ENCODE measurements at regions not wholly inside any gene's neighbourhood (a gene's known extent, or its start where the extent isn't known, plus 50 kb on each side); places are given as distances from the start of the nearest gene placed in this dataset.

GRCh38 chr2:60385648-60386047, 167.8 kb downstream of the BCL11A start:
- TF ChIP-seq CTCF (IDR thresholded peaks at IDR 0.05) = no peak
- TF ChIP-seq EP300 (IDR thresholded peaks at IDR 0.05) = no peak
- TF ChIP-seq POLR2A (IDR thresholded peaks at IDR 0.05) = no peak
